HG03565 (cell line): ENCODE measurements at regions not wholly inside any gene's neighbourhood (a gene's known extent, or its start where the extent isn't known, plus 50 kb on each side); places are given as distances from the start of the nearest gene placed in this dataset.

Experiments
- ATAC-seq: cut with Tn5 transposase; IDR thresholded peaks from one replicate; pipeline ENCODE4 v1.9.1; 2021; ENCODE audit warnings: mild to moderate bottlenecking, moderate library complexity; ENCODE audit not compliant: unreplicated experiment

DNA sequence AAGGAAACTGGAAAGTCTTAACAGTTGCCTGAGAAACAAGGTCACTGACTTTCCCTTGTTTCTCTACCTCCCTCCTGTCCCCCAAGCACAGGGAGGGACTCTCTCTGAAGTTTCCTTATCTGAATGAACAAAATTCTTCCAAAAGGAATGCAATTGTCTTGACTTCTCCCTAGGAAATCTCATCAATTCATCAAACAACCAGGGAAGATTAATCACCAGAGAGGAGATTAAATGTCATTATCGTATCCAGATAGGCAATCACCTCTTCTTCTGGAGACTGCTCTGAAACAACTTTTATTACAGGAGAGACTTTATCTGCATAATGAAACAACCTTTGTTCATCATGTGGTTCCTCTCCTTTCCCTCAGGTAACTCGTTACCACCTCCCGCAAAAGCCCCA, 431.4 kb downstream of the SLC16A7 start:
- ATAC-seq, result no peak

DNA sequence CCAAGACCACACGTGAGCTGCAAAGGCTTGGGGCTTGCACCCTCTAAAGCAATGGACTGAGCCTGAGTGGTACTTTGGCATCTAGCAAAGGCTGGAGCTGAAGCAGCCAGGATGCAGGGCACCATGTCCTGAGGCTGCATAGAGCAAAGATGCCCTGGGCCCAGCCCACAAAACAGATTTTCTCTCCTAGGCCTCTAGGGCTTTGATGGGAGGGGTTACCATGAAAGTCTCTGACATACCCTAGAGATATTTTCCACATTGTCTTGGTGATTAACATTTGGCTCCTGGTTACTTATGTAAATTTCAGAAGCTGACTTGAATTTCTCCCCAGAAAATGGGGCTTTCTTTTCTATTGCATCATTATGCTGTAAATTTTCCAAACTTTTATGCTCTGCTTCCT, 438.3 kb downstream of the SLC16A7 start:
- ATAC-seq, result no peak

DNA sequence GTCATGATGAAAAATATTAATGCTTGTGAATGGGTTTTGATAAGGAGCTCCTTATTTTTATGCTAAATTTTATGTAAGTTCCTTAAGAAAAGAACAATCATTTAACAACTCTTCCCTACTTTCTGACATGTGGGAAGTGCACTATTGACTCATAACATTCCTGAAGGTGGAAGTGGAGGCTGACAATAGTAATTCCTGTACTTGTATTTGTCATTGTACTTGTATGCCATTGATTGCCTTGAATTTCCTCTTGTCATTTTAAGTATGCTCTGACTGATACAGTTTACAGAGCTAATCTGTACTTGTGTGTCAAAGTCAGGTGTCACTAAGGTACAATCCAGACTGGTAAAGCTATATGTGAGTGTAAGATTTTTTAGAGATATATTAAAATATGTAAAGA, 440.0 kb downstream of the SLC16A7 start:
- no peak for ATAC-seq

DNA sequence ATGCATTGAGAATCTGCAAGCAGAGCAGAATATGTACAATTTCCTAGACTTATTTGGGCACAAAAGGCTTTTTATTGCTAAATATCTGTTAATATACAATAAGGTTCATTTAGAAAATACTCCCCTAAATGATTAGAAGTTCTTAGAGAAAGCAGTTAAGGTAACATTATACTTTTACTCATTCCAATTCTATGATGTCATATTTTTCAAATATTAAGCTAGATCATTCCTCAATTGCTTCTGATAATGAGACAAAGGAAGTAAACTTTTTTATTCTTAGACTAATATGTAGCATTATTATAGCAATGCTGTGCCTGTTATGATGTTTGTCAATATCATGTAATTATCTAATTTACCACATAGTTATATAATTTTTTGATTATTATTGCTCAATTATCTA, 447.0 kb downstream of the SLC16A7 start:
- no peak for ATAC-seq

DNA sequence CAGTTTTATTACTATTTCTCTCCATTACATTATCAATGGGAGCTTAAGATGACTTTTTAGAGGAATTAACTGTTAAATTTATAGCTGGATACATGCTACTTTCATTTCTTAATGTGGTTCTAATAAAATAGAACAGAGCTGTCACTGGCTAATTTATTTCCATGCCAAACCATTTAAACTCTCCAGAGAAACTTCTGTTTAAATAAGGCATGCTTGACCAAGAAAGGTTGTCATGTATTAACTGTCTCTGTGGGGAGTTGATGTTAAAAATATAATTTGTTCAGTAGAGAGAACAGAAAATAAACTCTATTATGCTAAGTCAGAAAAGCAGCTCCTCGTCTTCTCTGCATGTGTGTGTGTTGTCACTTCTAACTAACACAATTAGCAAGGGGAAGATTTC, 447.4 kb downstream of the SLC16A7 start:
- no peak for ATAC-seq

DNA sequence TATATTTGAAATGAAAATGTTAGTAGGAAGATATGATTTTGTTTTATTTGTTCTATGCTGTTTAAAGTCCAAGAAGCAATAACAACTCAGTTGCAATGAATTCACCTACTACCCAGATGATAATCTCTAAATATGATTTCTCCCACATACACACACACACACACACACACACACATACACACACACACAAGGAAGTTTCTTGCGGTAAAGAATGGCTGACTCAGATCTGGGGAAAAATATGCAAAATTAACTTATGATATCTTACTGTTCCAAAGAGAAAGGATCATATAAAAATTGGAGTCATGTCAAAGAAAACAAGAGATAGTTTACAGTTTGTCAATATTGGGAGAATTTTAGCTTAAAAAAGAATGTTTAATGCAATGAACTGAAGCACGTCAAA, 456.7 kb downstream of the SLC16A7 start:
- no peak for ATAC-seq

DNA sequence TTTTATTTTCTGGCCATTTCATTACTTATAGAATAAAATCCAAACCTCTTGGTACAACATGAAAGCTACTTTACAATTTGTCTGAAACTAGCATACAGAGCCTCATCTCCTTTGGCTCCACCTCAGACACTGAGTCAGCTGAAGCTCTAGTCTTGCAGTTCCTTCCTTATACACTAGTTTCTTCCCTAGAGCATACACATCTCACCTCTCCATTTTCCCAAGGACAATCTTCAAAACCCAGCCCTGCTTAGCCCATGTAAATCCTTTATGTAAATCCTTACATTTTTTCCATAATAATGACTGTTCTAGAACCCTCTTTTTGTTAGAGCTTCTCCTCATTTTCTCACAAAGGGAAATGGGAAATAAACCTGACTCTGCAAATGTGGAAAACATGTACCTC, 463.4 kb downstream of the SLC16A7 start:
- ATAC-seq, result no peak

DNA sequence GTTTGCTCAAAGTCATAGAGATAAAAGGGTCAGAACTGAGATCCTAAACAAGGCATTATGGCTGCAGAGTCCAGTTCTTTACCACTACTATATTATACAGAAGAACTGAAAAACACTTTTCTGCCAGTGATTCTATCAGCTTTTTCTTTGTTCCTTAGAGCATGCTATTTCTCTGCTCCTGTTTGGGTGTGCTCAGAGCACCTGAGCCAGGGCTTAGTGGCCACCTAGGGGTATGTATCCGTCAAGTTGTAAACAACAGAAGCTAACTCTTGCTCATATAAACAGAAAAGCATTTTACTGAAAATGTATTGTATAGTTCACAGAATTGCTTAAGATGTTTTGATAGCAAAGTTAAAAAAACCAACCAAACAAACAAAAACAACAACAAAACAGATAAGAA, 470.8 kb downstream of the SLC16A7 start:
- no peak for ATAC-seq

DNA sequence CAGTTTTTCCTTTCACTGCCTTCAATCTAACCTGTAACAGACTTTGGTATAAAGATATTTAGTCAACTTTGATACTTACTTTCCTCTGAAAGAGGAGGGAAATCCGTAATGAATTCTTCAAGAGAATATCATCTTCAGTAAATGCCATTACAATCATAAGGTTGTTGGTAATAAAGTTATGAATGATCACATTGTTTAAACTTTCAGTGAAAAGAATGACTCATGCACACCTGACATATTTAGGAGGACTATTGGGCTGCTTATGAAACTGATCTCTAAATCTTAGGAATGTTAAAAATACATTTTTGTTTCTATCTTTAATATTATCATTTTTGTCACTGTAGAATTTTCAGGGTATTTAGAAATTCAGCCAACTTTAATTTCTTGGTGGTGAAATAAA, 474.7 kb downstream of the SLC16A7 start:
- ATAC-seq, result no peak

DNA sequence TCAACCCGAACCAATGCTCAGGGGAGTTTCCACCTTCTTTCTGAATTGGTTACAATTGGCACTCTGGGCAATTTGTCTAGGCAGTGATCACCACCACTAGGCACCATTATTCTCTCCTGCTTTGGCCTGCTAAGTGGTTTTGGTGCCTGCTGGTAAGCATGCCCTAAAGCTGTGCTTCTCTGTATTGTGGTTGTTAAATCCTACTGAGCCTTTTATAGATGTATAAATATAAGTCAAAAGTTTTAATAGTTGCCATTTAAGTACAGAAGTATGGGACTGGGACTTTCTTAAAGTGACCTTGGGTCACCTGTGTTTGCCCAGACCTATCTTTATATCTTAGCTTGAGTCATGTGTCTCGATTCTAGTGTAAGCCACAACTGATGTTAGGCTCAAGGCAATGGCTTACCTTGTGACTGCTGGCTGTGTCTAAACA, 475.9 kb downstream of the SLC16A7 start:
- ATAC-seq, result no peak

DNA sequence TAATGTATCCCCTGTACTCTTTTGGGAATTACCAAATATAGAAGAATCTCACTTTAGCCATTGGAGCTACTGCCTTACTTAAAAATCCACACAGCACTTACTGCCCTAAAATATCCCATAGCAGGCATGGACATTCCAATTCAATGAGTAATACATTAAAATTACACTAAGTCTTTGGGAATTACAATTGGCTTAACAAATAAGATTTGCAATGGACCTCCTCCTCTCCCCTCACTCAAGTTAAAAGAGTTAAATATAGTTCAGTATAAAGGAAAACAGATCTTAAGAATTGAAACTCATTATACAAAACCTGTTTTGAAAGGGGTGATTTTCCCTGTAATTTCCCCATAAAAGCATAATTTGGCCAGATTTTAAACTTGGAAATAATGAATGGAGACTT, 477.1 kb downstream of the SLC16A7 start:
- no peak for ATAC-seq

DNA sequence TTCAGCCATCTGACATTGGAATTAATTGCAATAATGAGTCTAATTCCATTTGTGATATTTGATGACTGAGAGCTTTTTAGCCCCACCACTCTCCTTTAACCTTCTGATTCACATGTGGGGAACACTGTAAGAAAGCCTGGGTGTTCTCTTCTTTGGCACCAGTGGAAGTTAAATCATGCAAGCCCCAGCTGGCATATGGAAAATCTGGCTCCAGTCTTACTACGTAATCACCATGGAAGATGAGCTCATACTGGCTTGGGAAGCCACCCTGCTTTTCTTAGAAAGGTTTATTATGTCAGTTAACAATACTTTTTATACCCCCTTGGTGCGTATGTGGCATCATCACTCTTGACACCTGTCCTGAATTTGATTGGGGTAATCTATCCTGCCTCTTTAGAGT, 479.3 kb downstream of the SLC16A7 start:
- ATAC-seq, result no peak

DNA sequence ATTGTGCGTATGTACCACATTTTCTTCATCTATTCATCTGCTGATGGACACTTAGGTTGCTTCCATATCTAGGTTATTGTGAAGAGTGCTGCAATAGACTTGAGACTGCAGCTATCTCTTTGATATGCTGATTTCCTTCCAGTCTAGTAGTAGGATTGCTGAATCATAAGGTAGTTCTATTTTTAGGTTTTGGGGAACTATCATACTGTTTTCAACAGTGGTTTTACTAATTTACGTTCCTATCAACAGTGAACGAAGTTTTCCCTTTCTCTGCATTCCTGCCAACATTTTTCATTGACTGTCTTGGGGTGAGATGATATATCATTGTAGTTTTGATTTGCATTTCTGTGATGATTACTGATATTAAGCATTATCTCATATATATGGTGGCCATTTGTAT, 482.2 kb downstream of the SLC16A7 start:
- no peak for ATAC-seq

DNA sequence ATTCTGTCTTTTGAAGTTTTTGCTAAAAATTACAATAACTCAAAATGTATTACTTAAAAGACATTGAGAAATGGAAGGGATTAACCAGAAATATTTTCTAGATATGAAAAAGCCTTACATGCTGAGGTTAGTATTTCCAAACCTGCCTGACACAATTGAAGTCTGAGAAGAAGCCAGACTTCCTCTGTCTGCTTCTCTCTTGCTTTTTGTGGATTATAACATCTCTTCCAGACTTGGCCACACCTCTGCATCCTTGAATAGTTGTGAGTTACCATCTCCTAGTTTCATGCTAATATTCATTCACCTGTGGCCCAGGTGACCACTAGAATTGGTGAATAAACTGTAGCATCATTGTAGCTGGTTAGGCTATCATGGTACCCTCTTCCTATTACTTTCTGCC, 497.6 kb downstream of the SLC16A7 start:
- no peak for ATAC-seq

DNA sequence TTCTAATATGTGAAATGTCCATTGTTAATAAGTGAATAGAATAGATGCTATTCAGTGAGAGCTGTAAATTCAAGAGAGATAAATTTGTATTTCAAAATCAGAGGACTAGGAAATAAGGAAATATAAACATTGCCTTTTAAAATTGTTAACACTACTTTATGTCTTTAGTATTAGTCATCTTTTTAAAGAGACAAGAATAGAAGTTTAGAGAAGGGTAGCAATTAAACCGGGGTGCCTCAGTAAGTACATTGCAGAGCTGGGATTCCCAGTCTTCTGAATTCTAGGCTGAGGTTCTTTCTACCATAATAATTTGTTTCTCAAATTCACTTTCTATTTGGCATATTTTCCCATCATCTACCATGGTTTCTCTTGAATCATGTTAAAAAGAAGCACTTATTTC, 498.6 kb downstream of the SLC16A7 start:
- no peak for ATAC-seq

DNA sequence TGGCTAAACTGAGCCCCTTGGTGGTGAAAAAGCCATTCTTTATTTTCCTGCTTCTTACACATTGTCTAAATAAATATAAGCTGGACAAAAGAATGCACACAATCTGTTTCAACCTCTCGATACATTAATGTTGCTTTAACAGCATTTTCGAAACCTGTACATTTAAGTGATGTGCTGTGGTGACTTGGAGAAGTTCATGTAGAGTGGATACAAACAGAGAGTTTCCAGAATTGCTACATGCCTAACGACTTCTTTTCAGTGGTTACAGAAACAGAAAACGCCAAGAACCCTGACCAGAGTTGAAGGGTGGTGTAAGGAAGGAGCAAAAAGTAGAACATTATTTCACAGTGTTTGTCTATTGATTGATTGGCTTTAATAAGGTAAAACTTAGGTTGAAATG, 500.9 kb downstream of the SLC16A7 start:
- ATAC-seq, result no peak

DNA sequence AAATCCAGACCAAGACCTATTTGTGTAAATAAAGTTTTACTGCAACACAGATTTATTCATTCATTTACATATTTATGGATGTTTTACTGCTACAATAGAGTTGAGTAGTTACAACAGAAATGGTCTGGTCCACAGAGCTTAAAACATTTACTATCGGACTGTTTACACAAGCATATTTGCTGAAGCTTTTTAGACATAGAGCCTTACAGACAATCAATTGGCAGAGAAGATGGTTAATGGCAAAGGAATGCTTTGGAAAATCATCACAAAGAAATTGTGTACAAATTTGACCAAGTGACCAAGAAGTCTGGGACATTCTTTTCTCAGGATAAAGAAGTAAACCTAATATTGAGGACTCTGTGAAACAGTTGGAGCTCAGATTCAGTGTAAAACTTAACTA, 504.3 kb downstream of the SLC16A7 start:
- ATAC-seq, result no peak

DNA sequence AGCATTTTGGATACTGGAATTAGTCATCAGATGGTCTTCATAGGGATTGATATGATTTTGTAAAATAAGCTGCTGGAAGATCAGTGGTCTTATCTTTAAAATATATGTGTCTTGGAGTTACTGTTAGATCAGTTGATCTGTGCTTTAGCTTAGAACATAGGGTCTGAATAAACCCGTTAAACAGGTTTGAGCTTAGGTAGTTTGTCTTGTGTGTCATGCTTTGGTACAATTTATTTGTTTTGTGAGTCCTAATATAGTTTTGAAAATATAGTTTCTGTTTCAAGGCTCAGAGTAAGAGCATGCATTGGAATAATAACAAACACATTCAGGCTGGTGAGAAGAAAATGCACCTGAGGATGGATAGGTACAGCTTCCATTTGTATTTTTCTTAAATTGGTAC, 505.0 kb downstream of the SLC16A7 start:
- no peak for ATAC-seq

DNA sequence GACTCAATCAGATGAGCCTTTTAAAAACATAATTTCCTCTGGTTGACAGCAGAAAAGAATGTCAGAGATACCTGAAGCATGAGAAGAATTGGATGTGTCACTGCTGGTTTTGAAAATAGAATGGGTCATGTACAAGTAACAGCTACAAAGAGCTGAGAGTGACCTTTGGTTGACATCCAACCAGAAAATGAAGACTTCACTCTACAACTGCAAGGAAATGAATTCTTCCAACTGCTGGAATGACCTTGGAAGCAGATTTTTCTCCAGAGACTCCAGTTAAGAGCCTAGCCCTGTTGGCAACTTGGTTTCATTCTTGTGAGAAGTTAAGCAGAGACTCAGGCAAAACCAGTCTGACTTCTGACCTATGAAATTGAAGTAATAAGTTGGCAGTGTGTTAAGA, 505.9 kb downstream of the SLC16A7 start:
- no peak for ATAC-seq

DNA sequence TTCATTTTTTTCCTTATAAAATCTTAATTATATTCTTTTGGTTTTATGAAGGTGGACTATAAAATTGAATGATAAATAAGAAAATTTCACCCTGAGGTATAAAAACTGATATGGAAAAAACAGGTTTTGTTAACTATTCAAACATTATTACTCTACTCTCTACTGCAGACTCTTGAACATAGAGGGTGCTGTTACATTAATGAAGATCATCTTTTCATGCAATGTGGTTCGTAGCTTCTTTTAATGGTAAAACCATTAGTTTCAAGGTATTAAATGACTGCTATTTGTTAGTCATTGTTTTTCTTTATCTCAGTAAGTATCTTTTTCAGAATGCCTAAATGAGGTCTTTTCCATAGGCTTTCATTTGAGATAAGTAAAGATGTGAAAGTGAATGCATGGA, 510.4 kb downstream of the SLC16A7 start:
- ATAC-seq, result no peak

DNA sequence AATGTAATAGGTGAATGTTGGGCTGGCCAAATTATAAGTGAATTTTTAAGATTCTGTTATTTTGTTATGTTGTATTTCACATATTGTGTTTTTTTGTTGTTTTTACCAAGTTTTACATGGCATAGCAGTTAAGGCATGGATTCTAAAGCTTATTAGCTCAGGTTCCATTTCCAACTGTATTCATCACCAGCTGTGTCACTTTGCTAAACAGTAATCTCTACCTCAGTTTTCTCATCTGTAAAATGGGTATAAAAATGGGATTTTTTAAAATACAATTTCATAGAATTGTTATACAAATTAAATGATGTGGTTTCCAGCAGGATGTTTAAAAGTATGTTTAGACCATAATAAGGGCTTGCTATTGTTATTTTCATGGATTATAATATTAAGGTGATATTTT, 512.2 kb downstream of the SLC16A7 start:
- no peak for ATAC-seq

DNA sequence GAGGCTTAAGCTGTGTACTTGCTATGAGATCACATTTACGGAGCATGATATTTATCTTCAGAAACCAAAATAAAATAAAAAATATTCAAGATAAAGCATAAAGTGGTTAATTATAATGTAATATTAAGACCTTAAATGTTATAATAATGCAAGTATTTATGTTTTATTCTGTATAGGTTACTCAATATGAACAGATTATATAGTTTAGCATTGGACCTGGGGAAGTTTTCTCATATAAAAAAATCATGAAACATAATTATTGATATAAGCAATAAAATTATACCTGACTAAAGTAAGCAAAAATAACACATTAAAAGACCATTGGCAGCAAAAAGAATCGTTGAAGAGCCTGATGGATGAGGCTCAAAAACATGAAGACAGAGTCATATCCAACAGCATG, 516.2 kb downstream of the SLC16A7 start:
- no peak for ATAC-seq

DNA sequence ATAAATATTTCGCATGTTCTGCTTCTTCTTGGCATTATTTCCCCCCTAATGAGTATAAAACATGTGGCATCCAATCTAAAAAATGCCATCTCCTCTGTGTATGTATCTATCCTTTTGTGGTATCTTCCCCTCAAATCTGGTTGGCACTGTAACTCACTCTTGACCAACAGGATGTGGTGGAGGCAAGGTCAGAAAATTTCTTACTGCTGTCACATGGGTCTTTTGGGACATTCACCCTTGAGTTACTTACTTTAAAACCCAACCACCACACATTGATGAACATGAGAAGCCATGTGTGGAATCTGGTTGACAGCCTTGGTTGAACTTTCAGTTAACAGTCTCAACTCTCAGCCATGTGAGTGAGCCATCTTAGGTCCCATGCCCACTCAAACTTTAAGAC, 516.9 kb downstream of the SLC16A7 start:
- ATAC-seq, result no peak

DNA sequence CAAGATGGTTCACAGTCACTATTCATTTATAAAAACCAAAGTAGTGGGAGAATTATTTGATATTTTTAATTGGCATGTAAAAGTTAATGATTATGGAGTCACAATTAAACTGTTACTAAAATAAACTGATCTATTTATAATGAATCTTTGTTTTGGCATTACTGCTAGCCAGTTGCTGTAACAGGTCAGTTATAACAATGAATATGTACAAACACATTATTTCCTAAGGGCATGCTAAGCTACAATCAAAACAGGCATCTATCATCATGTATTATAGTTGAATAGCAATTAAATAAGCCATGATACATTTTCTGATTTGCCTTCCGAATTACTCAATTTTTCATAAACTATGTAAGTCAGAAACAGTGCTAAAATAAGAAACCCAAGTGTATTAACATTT, 518.3 kb downstream of the SLC16A7 start:
- no peak for ATAC-seq
